Colon (tissue), 2 donors: ENCODE measurements at regions not wholly inside any gene's neighbourhood (a gene's known extent, or its start where the extent isn't known, plus 50 kb on each side); places are given as distances from the start of the nearest gene placed in this dataset.

Experiments
- FAIRE-seq: peaks from 2 replicates; lab custom pipeline; 2012; peaks lifted over from hg19 to GRCh38; lab: Jason Lieb, UNC
- donor health status: control.
- donor health status: control.

- no peak for FAIRE-seq
Observed at GRCh38 chr7:17020250-17020649, 138.5 kb upstream of the AGR3 start.

- FAIRE-seq = no peak
Observed at GRCh38 chr7:17021205-17021604, 139.4 kb upstream of the AGR3 start.

- FAIRE-seq = no peak
Observed at GRCh38 chr7:17022920-17023319, 141.1 kb upstream of the AGR3 start.

GRCh38 chr7:17026269-17026668 lies 144.5 kb upstream of the AGR3 start:
- no peak for FAIRE-seq

- no peak for FAIRE-seq
Observed at GRCh38 chr7:17027143-17027788, 145.5 kb upstream of the AGR3 start.

- no peak for FAIRE-seq
Observed at GRCh38 chr7:17027789-17028152, 146.0 kb upstream of the AGR3 start.

GRCh38 chr7:17029150-17029549 lies 147.4 kb upstream of the AGR3 start:
- no peak for FAIRE-seq

- FAIRE-seq = no peak
Observed at GRCh38 chr7:17030559-17030958, 148.8 kb upstream of the AGR3 start.

GRCh38 chr7:17031906-17032551 lies 150.2 kb upstream of the AGR3 start:
- no peak for FAIRE-seq

GRCh38 chr7:17033245-17033644 lies 151.5 kb upstream of the AGR3 start:
- no peak for FAIRE-seq

GRCh38 chr7:17036584-17036983 lies 154.8 kb upstream of the AGR3 start:
- FAIRE-seq = no peak

- FAIRE-seq = no peak
Observed at GRCh38 chr7:17037356-17037755, 155.6 kb upstream of the AGR3 start.

GRCh38 chr7:17038160-17038782 lies 156.5 kb upstream of the AGR3 start:
- no peak for FAIRE-seq

- FAIRE-seq = no peak
Observed at GRCh38 chr7:17038783-17039170, 157.0 kb upstream of the AGR3 start.

GRCh38 chr7:17039372-17039771 lies 157.6 kb upstream of the AGR3 start:
- no peak for FAIRE-seq

GRCh38 chr7:17040716-17041115 lies 158.9 kb upstream of the AGR3 start:
- no peak for FAIRE-seq

- no peak for FAIRE-seq
Observed at GRCh38 chr7:17041324-17041723, 159.5 kb upstream of the AGR3 start.

GRCh38 chr7:17042211-17042610 lies 160.4 kb upstream of the AGR3 start:
- FAIRE-seq = no peak

GRCh38 chr7:17043012-17043877 lies 161.5 kb upstream of the AGR3 start:
- no peak for FAIRE-seq

GRCh38 chr7:17044396-17044795 lies 162.6 kb upstream of the AGR3 start:
- FAIRE-seq = no peak

- no peak for FAIRE-seq
Observed at GRCh38 chr7:17044861-17045260, 163.1 kb upstream of the AGR3 start.

- FAIRE-seq = no peak
Observed at GRCh38 chr7:17046259-17046658, 164.5 kb upstream of the AGR3 start.

- no peak for FAIRE-seq
Observed at GRCh38 chr7:17046666-17047065, 164.9 kb upstream of the AGR3 start.
